Bronchial epithelial cell (primary cell): ENCODE measurements at regions not wholly inside any gene's neighbourhood (a gene's known extent, or its start where the extent isn't known, plus 50 kb on each side); places are given as distances from the start of the nearest gene placed in this dataset.

ENCODE experiments used
- DNase-seq: peaks from one replicate; pipeline ENCODE4 v3.0.0-alpha.2; 2010; ENCODE audit warnings: low read depth
- FAIRE-seq: peaks from 2 replicates; lab custom pipeline; 2011; peaks lifted over from hg19 to GRCh38; lab: Jason Lieb, UNC
- H3K27me3 ChIP-seq: 2 replicates; pipeline ENCODE4 v1.5.1; 2011; ENCODE audit warnings: low read length; ENCODE audit not compliant: control insufficient read depth, insufficient read depth
- H3K36me3 ChIP-seq: 2 replicates; pipeline ENCODE4 v1.5.1; 2011; ENCODE audit warnings: low read length; ENCODE audit not compliant: control insufficient read depth, insufficient read depth
- H3K4me3 ChIP-seq: 2 replicates; pipeline ENCODE4 v1.5.1; 2011; ENCODE audit warnings: mild to moderate bottlenecking, low read depth, low read length, control low read depth
- CTCF ChIP-seq: IDR thresholded peaks from 2 replicates; pipeline ENCODE4 v1.5.1; 2011; ENCODE audit warnings: mild to moderate bottlenecking, moderate library complexity, low read length, control low read depth, inconsistent platforms; ENCODE audit not compliant: insufficient read depth, severe bottlenecking

- Histone ChIP-seq H3K4me3 (no peak overlapping the region), H3K36me3 (no peaks in the 10 kb centered on the region), H3K27me3 (no peaks in the 10 kb centered on the region)
- DNase-seq (peak; percentile 24), FAIRE-seq (no peak)
- no peak for TF ChIP-seq CTCF
Observed at GRCh38 chr5:133873449-133873848, 95.0 kb downstream of the C5orf15 start.

GRCh38 chr5:133870661-133871060 is 97.8 kb downstream of the C5orf15 start:
- H3K27me3 ChIP-seq: no peaks in the 10 kb centered on the region
- no peak for TF ChIP-seq CTCF
- H3K36me3 ChIP-seq: no peaks in the 10 kb centered on the region
- no peak for FAIRE-seq
- peak; percentile 2 for DNase-seq
- H3K4me3 ChIP-seq: no peak overlapping the region

GRCh38 chr5:133869519-133870335 is 98.7 kb downstream of the C5orf15 start:
- DNase-seq (no peak), FAIRE-seq (peak; percentile 68)
- no peak for TF ChIP-seq CTCF
- H3K4me3 ChIP-seq: no peak overlapping the region
- no peaks in the 10 kb centered on the region for H3K36me3 ChIP-seq
- H3K27me3 ChIP-seq: peaks cover 1% of the 10 kb centered on the region

- H3K27me3 ChIP-seq: peaks cover 1% of the 10 kb centered on the region
- no peak for FAIRE-seq
- no peaks in the 10 kb centered on the region for H3K36me3 ChIP-seq
- H3K4me3 ChIP-seq: no peak overlapping the region
- peak; percentile 71 for TF ChIP-seq CTCF
- peak; percentile 61 for DNase-seq
Observed at GRCh38 chr5:133868946-133869518, 99.4 kb downstream of the C5orf15 start.

GRCh38 chr5:133867851-133868545 is 100.4 kb downstream of the C5orf15 start:
- FAIRE-seq: no peak
- no peak for TF ChIP-seq CTCF

More at GRCh38 chr5:133867851-133868545, 100.4 kb downstream of the C5orf15 start:
- no peak overlapping the region for H3K4me3 ChIP-seq
- H3K27me3 ChIP-seq: peaks cover 5% of the 10 kb centered on the region
- H3K36me3 ChIP-seq: no peaks in the 10 kb centered on the region
- DNase-seq: no peak
